GM13976 (cell line): ENCODE measurements at regions not wholly inside any gene's neighbourhood (a gene's known extent, or its start where the extent isn't known, plus 50 kb on each side); places are given as distances from the start of the nearest gene placed in this dataset.

Experiments used
- DNase-seq: peaks from one replicate; pipeline ENCODE4 v3.0.0; 2012; ENCODE audit warnings: low spot score
- in situ Hi-C: fragments of 300-500 bp; cut with MboI; formaldehyde crosslinking; loops from one replicate; pipeline ENCODE4 v1.12.0; 2022; ENCODE audit warnings: low sequenced_read_pairs, mixed read lengths, inconsistent platforms; ENCODE audit not compliant: unreplicated experiment
- TF ChIP-seq, protein P1 (sequence below): IDR thresholded peaks from 2 replicates; pipeline ENCODE4 v1.5.1; 2012; ENCODE audit warnings: borderline replicate concordance, mild to moderate bottlenecking; ENCODE audit not compliant: insufficient read depth; ENCODE audit errors: extremely low read depth, missing control alignments, control extremely low read depth

DNA sequence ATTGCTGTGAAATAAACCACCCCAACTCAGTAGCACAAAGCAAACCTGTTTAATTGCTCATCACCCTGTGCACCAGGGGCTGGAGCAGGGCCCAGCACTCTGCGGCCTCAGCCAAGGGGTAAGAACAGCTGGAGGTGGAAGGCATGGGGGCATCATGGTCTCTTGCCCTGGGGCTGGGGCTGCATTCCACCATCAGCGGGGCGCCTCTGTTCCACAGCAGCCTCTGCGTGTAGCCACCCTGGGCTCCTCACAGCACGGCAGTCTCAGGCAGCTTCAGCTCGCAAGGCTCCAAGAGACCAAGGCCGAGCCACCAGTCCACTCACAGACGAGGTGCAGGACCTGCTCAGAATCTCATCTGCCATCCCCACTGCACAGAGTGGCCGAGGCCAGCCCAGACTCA lies 630.7 kb downstream of the TBC1D22A start:
- TF ChIP-seq, protein P1, sequence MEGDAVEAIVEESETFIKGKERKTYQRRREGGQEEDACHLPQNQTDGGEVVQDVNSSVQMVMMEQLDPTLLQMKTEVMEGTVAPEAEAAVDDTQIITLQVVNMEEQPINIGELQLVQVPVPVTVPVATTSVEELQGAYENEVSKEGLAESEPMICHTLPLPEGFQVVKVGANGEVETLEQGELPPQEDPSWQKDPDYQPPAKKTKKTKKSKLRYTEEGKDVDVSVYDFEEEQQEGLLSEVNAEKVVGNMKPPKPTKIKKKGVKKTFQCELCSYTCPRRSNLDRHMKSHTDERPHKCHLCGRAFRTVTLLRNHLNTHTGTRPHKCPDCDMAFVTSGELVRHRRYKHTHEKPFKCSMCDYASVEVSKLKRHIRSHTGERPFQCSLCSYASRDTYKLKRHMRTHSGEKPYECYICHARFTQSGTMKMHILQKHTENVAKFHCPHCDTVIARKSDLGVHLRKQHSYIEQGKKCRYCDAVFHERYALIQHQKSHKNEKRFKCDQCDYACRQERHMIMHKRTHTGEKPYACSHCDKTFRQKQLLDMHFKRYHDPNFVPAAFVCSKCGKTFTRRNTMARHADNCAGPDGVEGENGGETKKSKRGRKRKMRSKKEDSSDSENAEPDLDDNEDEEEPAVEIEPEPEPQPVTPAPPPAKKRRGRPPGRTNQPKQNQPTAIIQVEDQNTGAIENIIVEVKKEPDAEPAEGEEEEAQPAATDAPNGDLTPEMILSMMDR = no peak
- in situ Hi-C loops = no loop called here
- no peak for DNase-seq

DNA sequence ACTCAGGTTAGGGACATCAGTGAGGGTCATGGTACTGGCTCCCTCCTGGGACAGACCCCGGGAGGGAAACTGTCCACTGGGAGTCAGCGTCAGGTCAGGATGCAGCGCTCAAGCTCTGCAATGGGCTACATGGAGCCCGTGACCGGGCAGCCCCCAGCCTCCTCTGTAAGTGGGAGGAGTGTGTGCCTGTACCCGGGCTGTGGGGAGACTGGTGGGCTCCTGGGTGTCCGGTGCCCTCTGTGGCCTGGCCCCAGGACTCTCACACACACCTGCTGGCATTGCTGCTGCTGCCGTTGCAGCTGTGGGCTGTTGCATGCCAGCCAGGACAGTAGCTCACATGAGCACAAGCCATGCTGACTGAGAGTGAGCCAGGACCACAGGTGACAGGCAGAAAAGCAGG lies 630.3 kb downstream of the TBC1D22A start:
- TF ChIP-seq, protein P1 = no peak
- no peak for DNase-seq
- in situ Hi-C loops = no loop called here

- no peak for DNase-seq
- in situ Hi-C loops = no loop called here
- TF ChIP-seq, protein P1 = no peak
These were observed 629.6 kb downstream of the TBC1D22A start for GRCh38 chr22:47392054-47392347.

GRCh38 chr22:47391169-47392053 lies 629.0 kb downstream of the TBC1D22A start:
- in situ Hi-C loops = no loop called here
- TF ChIP-seq, protein P1 = no peak
- DNase-seq = no peak

GRCh38 chr22:47390026-47390970 lies 627.8 kb downstream of the TBC1D22A start:
- TF ChIP-seq, protein P1 = no peak
- DNase-seq = no peak
- in situ Hi-C loops = no loop called here

GRCh38 chr22:47389201-47389600 lies 626.8 kb downstream of the TBC1D22A start:
- in situ Hi-C loops = no loop called here
- TF ChIP-seq, protein P1 = no peak

More at GRCh38 chr22:47389201-47389600, 626.8 kb downstream of the TBC1D22A start:
- DNase-seq = no peak
